ENCODE measurements at regions not wholly inside any gene's neighbourhood (a gene's known extent, or its start where the extent isn't known, plus 50 kb on each side); places are given as distances from the start of the nearest gene placed in this dataset.
A peak's percentile ranks its signal among the peaks of the same experiment; 100 is the strongest.

GRCh38 chr5:67301285-67301903 is 104.8 kb upstream of the CD180 start:
- Histone ChIP-seq H3K9ac (ENCODE audit: low read length) (no peak overlapping the region), H3K27ac (ENCODE audit: low read depth, low read length) (no peak overlapping the region), H3K4me1 (ENCODE audit: insufficient read depth, low read length) (peaks cover 51% of the 10 kb centered on the region), H3K9me3 (ENCODE audit: low read length) (no peaks in the 10 kb centered on the region), H3K36me3 (ENCODE audit: insufficient read depth, low read length) (no peaks in the 10 kb centered on the region), H3K27me3 (ENCODE audit: control insufficient read depth in 1 of 2, insufficient read depth in 2 of 2, low read length in 2 of 2) (no peaks in the 10 kb centered on the region), H3K4me3 (ENCODE audit: low read depth in 1 of 2, low read length in 2 of 2) (no peak overlapping the region)

GRCh38 chr5:67300326-67300725 is 103.7 kb upstream of the CD180 start:
- H3K27me3 ChIP-seq (ENCODE audit: control insufficient read depth in 1 of 2, insufficient read depth in 2 of 2, low read length in 2 of 2), result no peaks in the 10 kb centered on the region
- no peaks in the 10 kb centered on the region for H3K9me3 ChIP-seq (ENCODE audit: low read length)
- H3K27ac ChIP-seq (ENCODE audit: low read depth, low read length), result peak overlapping the region; percentile 60
- H3K9ac ChIP-seq (ENCODE audit: low read length), result no peak overlapping the region
- no peaks in the 10 kb centered on the region for H3K36me3 ChIP-seq (ENCODE audit: insufficient read depth, low read length)
- no peak overlapping the region for H3K4me3 ChIP-seq (ENCODE audit: low read depth in 1 of 2, low read length in 2 of 2)
- H3K4me1 ChIP-seq (ENCODE audit: insufficient read depth, low read length), result peaks cover 43% of the 10 kb centered on the region

GRCh38 chr5:67299231-67299735 is 102.7 kb upstream of the CD180 start:
- Histone ChIP-seq H3K9me3 (ENCODE audit: low read length) (no peaks in the 10 kb centered on the region), H3K4me1 (ENCODE audit: insufficient read depth, low read length) (peaks cover 35% of the 10 kb centered on the region), H3K4me3 (ENCODE audit: low read depth in 1 of 2, low read length in 2 of 2) (no peak overlapping the region), H3K9ac (ENCODE audit: low read length) (no peak overlapping the region), H3K27ac (ENCODE audit: low read depth, low read length) (peak overlapping the region; percentile 38), H3K27me3 (ENCODE audit: control insufficient read depth in 1 of 2, insufficient read depth in 2 of 2, low read length in 2 of 2) (no peaks in the 10 kb centered on the region), H3K36me3 (ENCODE audit: insufficient read depth, low read length) (no peaks in the 10 kb centered on the region)

GRCh38 chr5:67297802-67298532 is 101.4 kb upstream of the CD180 start:
- H3K4me3 ChIP-seq (ENCODE audit: low read depth in 1 of 2, low read length in 2 of 2), result no peak overlapping the region

GRCh38 chr5:67297376-67297775 is 100.8 kb upstream of the CD180 start:
- no peak overlapping the region for H3K4me3 ChIP-seq (ENCODE audit: low read depth in 1 of 2, low read length in 2 of 2)
- no peak overlapping the region for H3K27ac ChIP-seq (ENCODE audit: low read depth, low read length)
- H3K36me3 ChIP-seq (ENCODE audit: insufficient read depth, low read length), result no peaks in the 10 kb centered on the region
- H3K9ac ChIP-seq (ENCODE audit: low read length), result no peak overlapping the region
- H3K9me3 ChIP-seq (ENCODE audit: low read length), result no peaks in the 10 kb centered on the region
- peaks cover 41% of the 10 kb centered on the region for H3K4me1 ChIP-seq (ENCODE audit: insufficient read depth, low read length)
- H3K27me3 ChIP-seq (ENCODE audit: control insufficient read depth in 1 of 2, insufficient read depth in 2 of 2, low read length in 2 of 2), result no peaks in the 10 kb centered on the region

More at GRCh38 chr5:67297802-67298532, 101.4 kb upstream of the CD180 start:
- no peaks in the 10 kb centered on the region for H3K9me3 ChIP-seq (ENCODE audit: low read length)
- H3K27ac ChIP-seq (ENCODE audit: low read depth, low read length), result no peak overlapping the region
- H3K4me1 ChIP-seq (ENCODE audit: insufficient read depth, low read length), result peaks cover 36% of the 10 kb centered on the region
- no peak overlapping the region for H3K9ac ChIP-seq (ENCODE audit: low read length)
- no peaks in the 10 kb centered on the region for H3K27me3 ChIP-seq (ENCODE audit: control insufficient read depth in 1 of 2, insufficient read depth in 2 of 2, low read length in 2 of 2)
- no peaks in the 10 kb centered on the region for H3K36me3 ChIP-seq (ENCODE audit: insufficient read depth, low read length)

GRCh38 chr5:67294266-67294938 is 97.8 kb upstream of the CD180 start:
- H3K27ac ChIP-seq (ENCODE audit: low read depth, low read length), result no peak overlapping the region

GRCh38 chr5:67293226-67293625 is 96.6 kb upstream of the CD180 start:
- Histone ChIP-seq H3K9ac (ENCODE audit: low read length) (no peak overlapping the region), H3K4me1 (ENCODE audit: insufficient read depth, low read length) (peaks cover 55% of the 10 kb centered on the region), H3K9me3 (ENCODE audit: low read length) (no peaks in the 10 kb centered on the region), H3K36me3 (ENCODE audit: insufficient read depth, low read length) (no peaks in the 10 kb centered on the region), H3K27me3 (ENCODE audit: control insufficient read depth in 1 of 2, insufficient read depth in 2 of 2, low read length in 2 of 2) (no peaks in the 10 kb centered on the region), H3K4me3 (ENCODE audit: low read depth in 1 of 2, low read length in 2 of 2) (no peak overlapping the region), H3K27ac (ENCODE audit: low read depth, low read length) (peak overlapping the region; percentile 8)

More at GRCh38 chr5:67294266-67294938, 97.8 kb upstream of the CD180 start:
- H3K4me3 ChIP-seq (ENCODE audit: low read depth in 1 of 2, low read length in 2 of 2), result no peak overlapping the region
- no peak overlapping the region for H3K9ac ChIP-seq (ENCODE audit: low read length)
- H3K9me3 ChIP-seq (ENCODE audit: low read length), result no peaks in the 10 kb centered on the region
- H3K27me3 ChIP-seq (ENCODE audit: control insufficient read depth in 1 of 2, insufficient read depth in 2 of 2, low read length in 2 of 2), result no peaks in the 10 kb centered on the region
- no peaks in the 10 kb centered on the region for H3K36me3 ChIP-seq (ENCODE audit: insufficient read depth, low read length)
- H3K4me1 ChIP-seq (ENCODE audit: insufficient read depth, low read length), result peaks cover 47% of the 10 kb centered on the region

GRCh38 chr5:67292201-67292940 is 95.8 kb upstream of the CD180 start:
- Histone ChIP-seq H3K36me3 (ENCODE audit: insufficient read depth, low read length) (no peaks in the 10 kb centered on the region), H3K4me3 (ENCODE audit: low read depth in 1 of 2, low read length in 2 of 2) (no peak overlapping the region), H3K27ac (ENCODE audit: low read depth, low read length) (peak overlapping the region; percentile 33), H3K9me3 (ENCODE audit: low read length) (no peaks in the 10 kb centered on the region), H3K4me1 (ENCODE audit: insufficient read depth, low read length) (peaks cover 63% of the 10 kb centered on the region), H3K27me3 (ENCODE audit: control insufficient read depth in 1 of 2, insufficient read depth in 2 of 2, low read length in 2 of 2) (no peaks in the 10 kb centered on the region), H3K9ac (ENCODE audit: low read length) (no peak overlapping the region)

- H3K4me3 ChIP-seq (ENCODE audit: low read depth in 1 of 2, low read length in 2 of 2), result no peak overlapping the region
- no peak overlapping the region for H3K9ac ChIP-seq (ENCODE audit: low read length)
- peaks cover 64% of the 10 kb centered on the region for H3K4me1 ChIP-seq (ENCODE audit: insufficient read depth, low read length)
- no peaks in the 10 kb centered on the region for H3K36me3 ChIP-seq (ENCODE audit: insufficient read depth, low read length)
- H3K27ac ChIP-seq (ENCODE audit: low read depth, low read length), result peak overlapping the region; percentile 33
- no peaks in the 10 kb centered on the region for H3K9me3 ChIP-seq (ENCODE audit: low read length)
- H3K27me3 ChIP-seq (ENCODE audit: control insufficient read depth in 1 of 2, insufficient read depth in 2 of 2, low read length in 2 of 2), result no peaks in the 10 kb centered on the region
Measured at GRCh38 chr5:67291671-67292070, 95.1 kb upstream of the CD180 start.

GRCh38 chr5:67291066-67291465 is 94.5 kb upstream of the CD180 start:
- Histone ChIP-seq H3K9ac (ENCODE audit: low read length) (no peak overlapping the region), H3K27ac (ENCODE audit: low read depth, low read length) (peak overlapping the region; percentile 33), H3K4me1 (ENCODE audit: insufficient read depth, low read length) (peaks cover 64% of the 10 kb centered on the region), H3K9me3 (ENCODE audit: low read length) (no peaks in the 10 kb centered on the region), H3K27me3 (ENCODE audit: control insufficient read depth in 1 of 2, insufficient read depth in 2 of 2, low read length in 2 of 2) (no peaks in the 10 kb centered on the region), H3K4me3 (ENCODE audit: low read depth in 1 of 2, low read length in 2 of 2) (no peak overlapping the region), H3K36me3 (ENCODE audit: insufficient read depth, low read length) (no peaks in the 10 kb centered on the region)

GRCh38 chr5:67290655-67291054 is 94.1 kb upstream of the CD180 start:
- Histone ChIP-seq H3K36me3 (ENCODE audit: insufficient read depth, low read length) (no peaks in the 10 kb centered on the region), H3K9ac (ENCODE audit: low read length) (no peak overlapping the region), H3K4me3 (ENCODE audit: low read depth in 1 of 2, low read length in 2 of 2) (no peak overlapping the region), H3K27me3 (ENCODE audit: control insufficient read depth in 1 of 2, insufficient read depth in 2 of 2, low read length in 2 of 2) (no peaks in the 10 kb centered on the region), H3K9me3 (ENCODE audit: low read length) (no peaks in the 10 kb centered on the region), H3K27ac (ENCODE audit: low read depth, low read length) (peak overlapping the region; percentile 36), H3K4me1 (ENCODE audit: insufficient read depth, low read length) (peaks cover 64% of the 10 kb centered on the region)

Measured in muscle layer of colon (tissue), 2 donors.